Ectodermal cell (in vitro differentiated cells): ENCODE measurements at regions not wholly inside any gene's neighbourhood (a gene's known extent, or its start where the extent isn't known, plus 50 kb on each side); places are given as distances from the start of the nearest gene placed in this dataset.

Experiments used
- H3K27ac ChIP-seq: 2 replicates; pipeline ENCODE4 v1.7.0; 2013; ENCODE audit warnings: mild to moderate bottlenecking, low read depth, low read length; ENCODE audit not compliant: insufficient read depth, poor library complexity, severe bottlenecking
- H3K27me3 ChIP-seq: 2 replicates; pipeline ENCODE4 v1.7.0; 2013; ENCODE audit warnings: mild to moderate bottlenecking, low read length; ENCODE audit not compliant: insufficient read depth, control insufficient read depth, poor library complexity, severe bottlenecking
- H3K36me3 ChIP-seq: one replicate; pipeline ENCODE4 v1.7.0; 2013; ENCODE audit warnings: low read length; ENCODE audit not compliant: control insufficient read depth, insufficient read depth
- H3K4me1 ChIP-seq: one replicate; pipeline ENCODE4 v1.7.0; 2013; ENCODE audit warnings: low read length; ENCODE audit not compliant: control insufficient read depth, insufficient read depth
- H3K4me3 ChIP-seq: 2 replicates; pipeline ENCODE4 v1.7.0; 2013; ENCODE audit warnings: low read depth, low read length, control low read depth; ENCODE audit not compliant: insufficient read depth
- H3K9me3 ChIP-seq: 2 replicates; pipeline ENCODE4 v1.7.0; 2013; ENCODE audit warnings: mild to moderate bottlenecking, low read length, moderate library complexity; ENCODE audit not compliant: control insufficient read depth
- WGBS, 2 experiments: methylation state at CpG; one replicate each; pipeline ENCODE4 v1.1.7; 2013; ENCODE audit warnings: missing lambda C conversion rate in 2 of 2; 5-methylcytosine and 5-hydroxymethylcytosine counted together

- WGBS, 2 experiments: 86 to 93% methylated on average over 5 of the region's 5 CpGs
Observed at GRCh38 chr7:145884716-145885514, 231.7 kb upstream of the CNTNAP2 start.

GRCh38 chr7:145876376-145876775 is 240.2 kb upstream of the CNTNAP2 start:
- Histone ChIP-seq H3K27me3 (no peaks in the 10 kb centered on the region), H3K4me1 (no peaks in the 10 kb centered on the region), H3K36me3 (no peaks in the 10 kb centered on the region), H3K27ac (no peak overlapping the region), H3K4me3 (no peak overlapping the region), H3K9me3 (no peaks in the 10 kb centered on the region)
- WGBS, 2 experiments: 100% methylated on average over 1 of the region's 1 CpG; no CpG with 5 or more reads in 1 of the 2 experiments

More at GRCh38 chr7:145884716-145885514, 231.7 kb upstream of the CNTNAP2 start:
- no peaks in the 10 kb centered on the region for H3K36me3 ChIP-seq
- no peaks in the 10 kb centered on the region for H3K27me3 ChIP-seq
- no peaks in the 10 kb centered on the region for H3K4me1 ChIP-seq
- H3K27ac ChIP-seq: no peak overlapping the region
- no peak overlapping the region for H3K4me3 ChIP-seq
- H3K9me3 ChIP-seq: no peaks in the 10 kb centered on the region

- no peak overlapping the region for H3K4me3 ChIP-seq
- no peaks in the 10 kb centered on the region for H3K27me3 ChIP-seq
- H3K9me3 ChIP-seq: no peaks in the 10 kb centered on the region
- no peak overlapping the region for H3K27ac ChIP-seq
- no peaks in the 10 kb centered on the region for H3K4me1 ChIP-seq
- no peaks in the 10 kb centered on the region for H3K36me3 ChIP-seq
Observed at GRCh38 chr7:145875267-145875666, 241.3 kb upstream of the CNTNAP2 start.

- WGBS, 2 experiments: 92 to 95% methylated on average over 2 of the region's 2 CpGs
- H3K4me3 ChIP-seq: no peak overlapping the region
- H3K4me1 ChIP-seq: no peaks in the 10 kb centered on the region
- H3K27me3 ChIP-seq: no peaks in the 10 kb centered on the region
- no peaks in the 10 kb centered on the region for H3K36me3 ChIP-seq
- no peaks in the 10 kb centered on the region for H3K9me3 ChIP-seq
- no peak overlapping the region for H3K27ac ChIP-seq
Observed at GRCh38 chr7:145868935-145869334, 247.7 kb upstream of the CNTNAP2 start.

- Histone ChIP-seq H3K27ac (no peak overlapping the region), H3K27me3 (no peaks in the 10 kb centered on the region), H3K9me3 (no peaks in the 10 kb centered on the region), H3K36me3 (no peaks in the 10 kb centered on the region), H3K4me3 (no peak overlapping the region), H3K4me1 (no peaks in the 10 kb centered on the region)
- 84 to 85% methylated on average over 5 of the region's 5 CpGs for WGBS, 2 experiments
Observed at GRCh38 chr7:145862212-145862611, 254.4 kb upstream of the CNTNAP2 start.

GRCh38 chr7:145860809-145861208 is 255.8 kb upstream of the CNTNAP2 start:
- WGBS, 2 experiments: no CpG with 5 or more reads among the region's 1 CpG
- no peaks in the 10 kb centered on the region for H3K36me3 ChIP-seq
- H3K4me1 ChIP-seq: no peaks in the 10 kb centered on the region
- H3K4me3 ChIP-seq: no peak overlapping the region
- no peaks in the 10 kb centered on the region for H3K27me3 ChIP-seq
- no peaks in the 10 kb centered on the region for H3K9me3 ChIP-seq
- H3K27ac ChIP-seq: no peak overlapping the region

GRCh38 chr7:145850636-145851035 is 266.0 kb upstream of the CNTNAP2 start:
- H3K36me3 ChIP-seq: no peaks in the 10 kb centered on the region
- WGBS, 2 experiments: 83% methylated on average over 6 of the region's 6 CpGs
- no peaks in the 10 kb centered on the region for H3K4me1 ChIP-seq
- H3K9me3 ChIP-seq: no peaks in the 10 kb centered on the region
- no peak overlapping the region for H3K27ac ChIP-seq
- H3K27me3 ChIP-seq: no peaks in the 10 kb centered on the region
- no peak overlapping the region for H3K4me3 ChIP-seq

- H3K27me3 ChIP-seq: no peaks in the 10 kb centered on the region
- H3K27ac ChIP-seq: no peak overlapping the region
- no peaks in the 10 kb centered on the region for H3K36me3 ChIP-seq
- WGBS, 2 experiments: 72 to 77% methylated on average over 1 of the region's 1 CpG
- H3K4me3 ChIP-seq: no peak overlapping the region
- no peaks in the 10 kb centered on the region for H3K4me1 ChIP-seq
- no peaks in the 10 kb centered on the region for H3K9me3 ChIP-seq
Observed at GRCh38 chr7:145848691-145849090, 267.9 kb upstream of the CNTNAP2 start.

GRCh38 chr7:145845345-145845744 is 271.3 kb upstream of the CNTNAP2 start:
- no peaks in the 10 kb centered on the region for H3K4me1 ChIP-seq
- 79 to 83% methylated on average over 6 of the region's 6 CpGs for WGBS, 2 experiments
- no peaks in the 10 kb centered on the region for H3K27me3 ChIP-seq
- no peaks in the 10 kb centered on the region for H3K36me3 ChIP-seq
- no peak overlapping the region for H3K27ac ChIP-seq
- no peak overlapping the region for H3K4me3 ChIP-seq
- H3K9me3 ChIP-seq: no peaks in the 10 kb centered on the region

- H3K4me3 ChIP-seq: no peak overlapping the region
- H3K4me1 ChIP-seq: no peaks in the 10 kb centered on the region
- WGBS, 2 experiments: no CpG with 5 or more reads among the region's 1 CpG
- no peak overlapping the region for H3K27ac ChIP-seq
- no peaks in the 10 kb centered on the region for H3K27me3 ChIP-seq
- H3K36me3 ChIP-seq: no peaks in the 10 kb centered on the region
- no peaks in the 10 kb centered on the region for H3K9me3 ChIP-seq
Observed at GRCh38 chr7:145839814-145840213, 276.8 kb upstream of the CNTNAP2 start.
